GM18907 (cell line): ENCODE measurements at regions not wholly inside any gene's neighbourhood (a gene's known extent, or its start where the extent isn't known, plus 50 kb on each side); places are given as distances from the start of the nearest gene placed in this dataset.
"Not testable (repeated sequence)": the region's sequence is repeated elsewhere in the genome, so short reads cannot be mapped to it uniquely, and the experiment has no call there.

Experiments
- ATAC-seq: cut with Tn5 transposase; IDR thresholded peaks from one replicate; pipeline ENCODE4 v1.9.1; 2021; ENCODE audit warnings: mild to moderate bottlenecking, moderate library complexity; ENCODE audit not compliant: unreplicated experiment

- ATAC-seq = no peak
Observed at GRCh38 chr7:90053094-90053493, 101.2 kb upstream of the STEAP1 start.

- ATAC-seq = no peak
Observed at GRCh38 chr7:90061077-90061476, 93.2 kb upstream of the STEAP1 start.

GRCh38 chr7:90064370-90064769, 89.9 kb upstream of the STEAP1 start:
- ATAC-seq = no peak

GRCh38 chr7:90067171-90067570, 87.1 kb upstream of the STEAP1 start:
- ATAC-seq = no peak

- not testable (repeated sequence) for ATAC-seq
Observed at GRCh38 chr7:90070238-90070637, 84.0 kb upstream of the STEAP1 start.

- no peak for ATAC-seq
Observed at GRCh38 chr7:90078921-90079320, 75.3 kb upstream of the STEAP1 start.

- no peak for ATAC-seq
Observed at GRCh38 chr7:90081621-90082020, 72.6 kb upstream of the STEAP1 start.

GRCh38 chr7:90092506-90092905, 61.8 kb upstream of the STEAP1 start:
- ATAC-seq = no peak

GRCh38 chr7:90094030-90094429, 60.2 kb upstream of the STEAP1 start:
- no peak for ATAC-seq
